ENCODE measurements at regions not wholly inside any gene's neighbourhood (a gene's known extent, or its start where the extent isn't known, plus 50 kb on each side); places are given as distances from the start of the nearest gene placed in this dataset.

- no peak for TF ChIP-seq CTCF (IDR thresholded peaks at IDR 0.05)
- no peak for TF ChIP-seq POLR2AphosphoS5 (IDR thresholded peaks at IDR 0.05)
Measured at GRCh38 chr6:82074556-82074955, 173.0 kb downstream of the IBTK start.
